ENCODE measurements at regions not wholly inside any gene's neighbourhood (a gene's known extent, or its start where the extent isn't known, plus 50 kb on each side); places are given as distances from the start of the nearest gene placed in this dataset.

GRCh38 chr14:26128931-26129671 lies 468.7 kb downstream of the NOVA1 start:
- DNase-seq (ENCODE audit: low read depth) = no peak

- no peak for DNase-seq (ENCODE audit: low read depth)
Measured at GRCh38 chr14:26124896-26125438, 472.9 kb downstream of the NOVA1 start.

DNA sequence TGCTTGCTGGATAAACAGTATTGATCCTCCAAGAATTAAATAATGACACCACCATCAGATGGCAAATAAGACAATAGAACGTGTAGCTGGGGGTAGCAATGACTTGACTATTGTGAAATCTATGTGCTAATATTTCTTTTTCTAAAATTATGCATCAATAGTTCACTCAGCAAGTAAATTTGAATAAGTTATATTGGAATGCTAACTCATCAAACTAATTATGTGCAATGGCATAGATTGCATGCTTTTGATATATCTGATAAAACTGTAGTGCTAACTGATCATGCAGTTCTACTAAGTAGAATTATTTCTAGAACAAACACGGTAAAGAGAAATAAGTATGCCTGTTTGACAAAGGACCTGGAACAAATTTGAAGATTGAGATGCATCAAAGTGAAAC lies 474.4 kb downstream of the NOVA1 start:
- no peak for DNase-seq (ENCODE audit: low read depth)

- no peak for DNase-seq (ENCODE audit: low read depth)
Measured at GRCh38 chr14:26121181-26121580, 476.7 kb downstream of the NOVA1 start.

DNA sequence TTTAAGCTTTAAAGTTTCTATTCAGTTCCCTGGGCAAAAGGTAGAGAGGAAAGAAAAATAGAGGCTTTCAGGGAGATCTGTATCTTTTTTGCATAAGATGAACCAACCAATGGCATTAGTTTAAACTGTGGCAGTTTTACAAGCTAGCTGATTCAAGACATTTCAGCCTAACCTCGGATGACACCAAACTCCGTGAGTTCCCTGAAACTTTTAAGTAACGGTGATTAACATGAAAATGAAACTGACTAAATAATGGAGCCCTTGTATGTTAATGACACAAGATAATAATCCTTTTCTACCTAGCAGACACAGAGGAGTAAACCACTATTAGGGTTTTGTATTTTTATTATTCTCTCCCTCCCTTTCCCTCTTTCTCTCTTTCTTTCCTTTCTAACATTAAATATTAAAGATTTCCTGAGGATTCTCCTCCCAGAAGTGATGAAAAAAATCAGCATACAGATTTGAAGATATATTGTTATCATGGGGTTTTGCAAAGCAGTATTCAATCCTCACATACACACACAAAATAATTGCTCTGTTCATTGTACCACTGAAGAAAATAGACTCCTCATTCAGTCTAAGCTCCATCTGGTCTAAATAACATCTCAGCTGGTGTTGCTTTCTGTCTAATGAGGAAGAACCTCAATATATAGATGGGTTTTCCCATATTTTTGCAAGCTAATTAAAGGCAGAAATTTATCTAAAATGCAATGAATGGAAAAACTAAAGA lies 483.8 kb downstream of the NOVA1 start:
- DNase-seq (ENCODE audit: low read depth) = no peak

DNA sequence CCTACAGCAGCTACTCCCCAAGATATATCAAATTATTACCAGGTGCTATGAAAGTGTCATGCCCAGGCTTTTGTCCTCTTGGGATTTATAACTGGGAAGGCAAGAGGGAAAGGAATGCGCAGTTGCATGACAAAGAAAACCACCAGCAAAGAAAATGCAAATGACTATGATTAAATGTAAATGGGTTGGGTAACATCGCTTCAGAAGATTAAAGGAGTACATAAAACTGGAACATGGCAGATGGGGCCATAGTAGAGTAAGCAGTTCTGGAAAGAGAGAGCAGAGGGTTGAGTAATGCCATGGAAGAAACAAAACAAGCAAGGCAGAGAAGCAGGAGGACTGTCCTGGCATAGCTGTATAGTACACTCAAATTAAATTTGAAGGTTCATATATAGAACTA lies 493.1 kb downstream of the NOVA1 start:
- DNase-seq (ENCODE audit: low read depth) = no peak

DNA sequence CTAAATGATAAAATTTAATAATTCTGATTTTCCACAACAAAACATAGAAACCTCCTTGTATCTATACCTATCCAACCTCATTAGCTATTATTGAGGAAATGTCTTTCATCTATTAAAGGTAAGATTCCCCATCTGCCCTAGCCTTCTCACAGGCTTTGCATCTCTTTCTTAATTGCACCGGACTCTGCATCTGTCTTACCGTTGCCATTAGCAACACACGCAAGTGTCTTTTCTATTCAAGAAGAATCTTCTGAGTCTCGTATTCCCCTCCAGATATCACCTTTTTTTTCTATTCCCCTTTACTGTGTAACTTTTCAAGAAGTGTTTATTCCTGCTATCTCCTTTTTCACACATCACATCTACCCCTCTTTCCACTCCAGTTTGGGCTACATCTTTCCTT lies 500.0 kb downstream of the NOVA1 start:
- no peak for DNase-seq (ENCODE audit: low read depth)

DNA sequence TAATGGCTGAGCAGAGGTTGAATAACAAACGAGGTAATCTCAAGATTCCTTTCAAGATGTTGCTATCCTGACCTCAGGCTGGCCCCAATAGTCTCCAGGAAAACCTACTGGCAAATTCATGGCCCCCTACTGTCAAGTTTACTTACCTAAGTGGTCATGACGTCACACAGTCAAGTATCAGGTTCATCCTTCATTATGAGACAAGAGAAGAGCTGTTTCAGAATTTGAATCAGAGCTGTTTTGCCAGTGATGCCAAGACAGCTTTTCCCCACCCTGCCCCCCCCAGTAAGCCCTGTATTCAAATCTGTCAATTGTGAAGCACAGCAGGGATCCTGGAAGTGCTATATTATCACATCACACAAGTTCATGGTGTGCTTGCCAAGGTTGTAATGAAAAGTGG lies 509.6 kb downstream of the NOVA1 start:
- no peak for DNase-seq (ENCODE audit: low read depth)

GRCh38 chr14:26081043-26081442 lies 516.8 kb downstream of the NOVA1 start:
- no peak for DNase-seq (ENCODE audit: low read depth)

GRCh38 chr14:26078561-26078960 lies 519.3 kb downstream of the NOVA1 start:
- no peak for DNase-seq (ENCODE audit: low read depth)

DNA sequence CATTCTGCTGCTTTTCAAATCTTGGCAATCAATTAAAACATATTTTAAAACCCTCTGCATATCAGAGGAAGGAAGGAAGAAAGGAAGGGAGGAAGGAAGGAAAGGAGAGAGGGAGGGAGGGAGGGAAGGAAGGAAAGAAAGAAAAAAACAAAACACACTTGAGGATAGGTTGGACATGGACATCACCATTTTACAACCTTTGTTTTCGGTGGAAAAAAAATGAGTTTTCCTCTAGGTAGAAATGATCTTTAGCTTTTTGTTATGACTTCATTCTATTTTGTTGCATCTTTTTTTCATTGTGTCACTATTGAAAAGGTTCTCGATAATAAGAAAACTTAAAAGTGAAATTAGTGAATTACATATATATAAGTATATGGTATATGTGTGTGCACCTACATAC lies 522.9 kb downstream of the NOVA1 start:
- DNase-seq (ENCODE audit: low read depth) = no peak

DNA sequence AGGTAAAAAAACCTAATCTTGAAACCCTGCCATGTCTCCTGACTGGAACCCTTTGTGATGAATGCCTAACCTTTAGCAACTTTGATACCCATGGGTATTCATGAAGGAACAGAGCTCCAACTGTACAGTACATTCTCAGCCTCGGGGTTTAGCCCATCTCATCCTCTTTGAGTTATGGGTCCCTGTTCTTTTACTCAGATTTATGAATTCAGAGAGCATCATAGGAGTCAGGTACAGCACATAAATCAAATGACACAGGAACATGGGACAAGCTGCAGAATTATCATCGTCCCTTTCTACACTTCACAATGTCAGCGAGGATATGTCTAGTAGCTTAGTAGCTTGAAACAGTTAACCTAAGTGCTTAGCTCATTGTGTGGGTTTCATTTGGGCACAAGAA lies 527.4 kb downstream of the NOVA1 start:
- no peak for DNase-seq (ENCODE audit: low read depth)

GRCh38 chr14:26067786-26068459 lies 529.9 kb downstream of the NOVA1 start:
- DNase-seq (ENCODE audit: low read depth) = no peak

DNA sequence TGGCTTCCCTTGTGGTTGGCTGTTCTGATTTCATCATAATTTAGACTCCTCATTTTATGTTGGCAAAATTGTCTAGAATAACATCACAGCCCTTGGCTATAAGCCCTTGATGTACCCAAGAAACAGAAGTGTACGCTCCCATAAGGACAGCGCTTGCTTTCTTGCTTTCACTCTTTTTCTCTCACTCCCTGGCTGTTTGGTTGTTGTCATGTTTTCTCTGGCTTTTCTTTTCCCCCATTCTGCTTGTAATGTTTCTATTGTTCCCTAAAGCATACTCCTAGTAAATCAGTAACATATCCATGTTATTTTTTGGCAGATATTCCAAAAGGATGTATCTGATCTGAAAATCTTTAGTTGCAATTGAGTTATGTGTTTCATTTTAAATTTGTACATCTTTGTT lies 530.5 kb downstream of the NOVA1 start:
- no peak for DNase-seq (ENCODE audit: low read depth)

GRCh38 chr14:26056036-26056616 lies 541.7 kb downstream of the NOVA1 start:
- no peak for DNase-seq (ENCODE audit: low read depth)

GRCh38 chr14:26032348-26032747 lies 565.5 kb downstream of the NOVA1 start:
- DNase-seq (ENCODE audit: low read depth) = no peak

- no peak for DNase-seq (ENCODE audit: low read depth)
Measured at GRCh38 chr14:26026384-26026783, 571.4 kb downstream of the NOVA1 start.

- DNase-seq (ENCODE audit: low read depth) = no peak
Measured at GRCh38 chr14:26023967-26024366, 573.9 kb downstream of the NOVA1 start.

GRCh38 chr14:26021759-26022158 lies 576.1 kb downstream of the NOVA1 start:
- no peak for DNase-seq (ENCODE audit: low read depth)

DNA sequence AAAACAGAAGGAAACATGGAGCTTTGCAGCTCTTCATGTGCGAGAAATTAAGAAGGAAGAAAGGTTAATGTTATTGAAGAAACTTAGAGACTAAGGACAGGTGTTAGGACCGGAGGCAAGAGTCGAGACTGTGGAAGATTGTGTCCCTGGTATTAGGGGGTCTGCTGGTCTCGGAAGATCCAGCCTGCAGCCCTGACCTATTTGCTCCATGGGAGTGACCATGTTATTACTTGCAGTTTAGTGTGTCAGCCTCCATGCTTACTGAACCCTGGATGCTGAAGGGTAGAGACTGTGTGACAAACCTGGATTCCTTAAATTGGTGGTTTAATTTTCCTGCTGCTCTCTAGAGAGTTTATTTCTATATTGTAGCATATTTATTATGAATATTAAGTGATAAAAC lies 580.6 kb downstream of the NOVA1 start:
- DNase-seq (ENCODE audit: low read depth) = no peak

- DNase-seq (ENCODE audit: low read depth) = no peak
Measured at GRCh38 chr14:26008290-26008689, 589.5 kb downstream of the NOVA1 start.

- no peak for DNase-seq (ENCODE audit: low read depth)
Measured at GRCh38 chr14:26004342-26004741, 593.5 kb downstream of the NOVA1 start.

DNA sequence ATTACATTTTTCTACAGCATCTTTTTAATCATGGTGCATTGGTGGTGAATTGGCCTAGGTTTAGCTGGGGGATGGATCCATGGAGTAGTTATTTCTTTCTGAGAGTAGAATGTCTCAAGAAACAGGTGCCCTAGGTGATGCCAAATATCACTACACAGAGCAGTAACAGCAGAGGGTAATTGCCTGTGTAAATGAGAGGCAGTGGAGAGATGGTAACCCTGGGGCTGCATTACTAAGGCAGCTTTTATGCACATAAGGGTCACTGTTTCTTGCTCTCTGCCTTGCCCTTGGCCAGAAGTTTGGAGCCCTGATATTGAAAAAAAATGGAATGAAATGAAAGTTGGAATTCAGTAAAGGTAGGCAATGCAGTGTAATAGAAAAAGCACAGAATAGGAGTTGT lies 604.0 kb downstream of the NOVA1 start:
- DNase-seq (ENCODE audit: low read depth) = no peak

All from amniotic epithelial cell (primary cell).